Testis (tissue), 2 donors: ENCODE measurements at regions not wholly inside any gene's neighbourhood (a gene's known extent, or its start where the extent isn't known, plus 50 kb on each side); places are given as distances from the start of the nearest gene placed in this dataset.

ENCODE experiments used
- DNase-seq: peaks from one replicate; pipeline ENCODE4 v3.0.0-alpha.2; 2019
- H3K27ac ChIP-seq, 2 donors: fragments of 200-600 bp; sonication (generic); one replicate each; pipeline ENCODE4 v1.5.1; 2019
- H3K27me3 ChIP-seq: fragments of 200-600 bp; sonication (generic); one replicate; pipeline ENCODE4 v1.5.1; 2019
- H3K36me3 ChIP-seq: fragments of 200-600 bp; sonication (generic); one replicate; pipeline ENCODE4 v1.5.1; 2017; ENCODE audit warnings: low read depth; ENCODE audit errors: missing control alignments
- H3K4me1 ChIP-seq: fragments of 200-600 bp; sonication (generic); one replicate; pipeline ENCODE4 v1.5.1; 2019
- H3K4me3 ChIP-seq, 2 donors: fragments of 200-600 bp; sonication (generic); one replicate each; pipeline ENCODE4 v1.5.1; 2017 to 2019
- H3K9me3 ChIP-seq: fragments of 200-600 bp; sonication (generic); one replicate; pipeline ENCODE4 v1.5.1; 2017
- CTCF ChIP-seq, 3 experiments: fragments of 450-650 bp in 2 of 3; fragments of 200-600 bp in 1 of 3; sonication (generic) in 1 of 3; IDR thresholded peaks; one replicate each; pipeline ENCODE4 v1.5.1; 2016 to 2019; ENCODE audit warnings: antibody characterized with exemption in 3 of 3, mild to moderate bottlenecking in 2 of 3, moderate library complexity in 1 of 3
- POLR2A ChIP-seq: fragments of 450-650 bp; IDR thresholded peaks from one replicate; pipeline ENCODE4 v1.6.1; 2017; ENCODE audit warnings: antibody characterized with exemption, mild to moderate bottlenecking, moderate library complexity
- WGBS, 2 donors: methylation state at CpG; one replicate each; pipeline ENCODE4 v1.1.5; 2018; 5-methylcytosine and 5-hydroxymethylcytosine counted together
- intact Hi-C: fragments of 100-400 bp; cut with DNase I; formaldehyde crosslinking; loops from one replicate; pipeline ENCODE4 v1.15.1; 2023; ENCODE audit warnings: low total_unique reads

- intact Hi-C loops = no loop called here
- no peak for DNase-seq
Observed at GRCh38 chr2:142531377-142531776, 346.1 kb upstream of the KYNU start.

GRCh38 chr2:142525720-142526119 lies 351.7 kb upstream of the KYNU start:
- 81 to 90% methylated on average over 3 of the region's 3 CpGs for WGBS, 2 donors
- no peak for DNase-seq
- no peaks in the 10 kb centered on the region for H3K27me3 ChIP-seq
- H3K4me3 ChIP-seq = no peak overlapping the region
- no peak for TF ChIP-seq POLR2A
- no peak for TF ChIP-seq CTCF (IDR thresholded peaks at IDR 0.05)
- H3K36me3 ChIP-seq = no peaks in the 10 kb centered on the region
- no peak overlapping the region for H3K27ac ChIP-seq
- H3K9me3 ChIP-seq = no peaks in the 10 kb centered on the region
- intact Hi-C loops = no loop called here
- H3K4me1 ChIP-seq = no peaks in the 10 kb centered on the region

More at GRCh38 chr2:142531377-142531776, 346.1 kb upstream of the KYNU start:
- H3K4me3 ChIP-seq = no peak overlapping the region
- WGBS, 2 donors = 33 to 35% methylated on average over 4 of the region's 4 CpGs
- TF ChIP-seq POLR2A = no peak
- TF ChIP-seq CTCF (IDR thresholded peaks at IDR 0.05) = no peak
- H3K27ac ChIP-seq = no peak overlapping the region
- no peaks in the 10 kb centered on the region for H3K9me3 ChIP-seq
- H3K36me3 ChIP-seq = no peaks in the 10 kb centered on the region
- no peaks in the 10 kb centered on the region for H3K4me1 ChIP-seq
- no peaks in the 10 kb centered on the region for H3K27me3 ChIP-seq

- 65 to 80% methylated on average over 3 of the region's 3 CpGs for WGBS, 2 donors
- H3K27ac ChIP-seq = no peak overlapping the region
- no peaks in the 10 kb centered on the region for H3K4me1 ChIP-seq
- H3K27me3 ChIP-seq = no peaks in the 10 kb centered on the region
- H3K36me3 ChIP-seq = no peaks in the 10 kb centered on the region
- intact Hi-C loops = no loop called here
- TF ChIP-seq CTCF (IDR thresholded peaks at IDR 0.05) = no peak
- no peak for TF ChIP-seq POLR2A
- no peaks in the 10 kb centered on the region for H3K9me3 ChIP-seq
- no peak overlapping the region for H3K4me3 ChIP-seq
- no peak for DNase-seq
Observed at GRCh38 chr2:142521492-142521891, 356.0 kb upstream of the KYNU start.

- Histone ChIP-seq H3K4me1 (no peaks in the 10 kb centered on the region), H3K27me3 (no peaks in the 10 kb centered on the region), H3K9me3 (no peaks in the 10 kb centered on the region), H3K36me3 (no peaks in the 10 kb centered on the region), H3K4me3 (no peak overlapping the region), H3K27ac (no peak overlapping the region)
- 74 to 76% methylated on average over 2 of the region's 2 CpGs for WGBS, 2 donors
- TF ChIP-seq POLR2A (no peak), CTCF (IDR thresholded peaks at IDR 0.05) (no peak)
- DNase-seq = no peak
- intact Hi-C loops = no loop called here
Observed at GRCh38 chr2:142515493-142515892, 362.0 kb upstream of the KYNU start.

- Histone ChIP-seq H3K27me3 (no peaks in the 10 kb centered on the region), H3K36me3 (no peaks in the 10 kb centered on the region), H3K27ac (no peak overlapping the region), H3K4me3 (no peak overlapping the region), H3K4me1 (no peaks in the 10 kb centered on the region), H3K9me3 (no peaks in the 10 kb centered on the region)
- 65 to 73% methylated on average over 3 of the region's 3 CpGs for WGBS, 2 donors
- no peak for DNase-seq
- TF ChIP-seq POLR2A (no peak), CTCF (IDR thresholded peaks at IDR 0.05) (no peak)
- intact Hi-C loops = no loop called here
Observed at GRCh38 chr2:142509401-142509800, 368.1 kb upstream of the KYNU start.
